Choroid plexus epithelial cell (primary cell): ENCODE measurements at regions not wholly inside any gene's neighbourhood (a gene's known extent, or its start where the extent isn't known, plus 50 kb on each side); places are given as distances from the start of the nearest gene placed in this dataset.

Experiments used
- DNase-seq: peaks from one replicate; pipeline ENCODE4 v3.0.0-alpha.2; 2010; ENCODE audit warnings: low read depth
- H3K4me3 ChIP-seq: 2 replicates; pipeline ENCODE4 v1.5.1; 2011; ENCODE audit warnings: low read depth, mild to moderate bottlenecking, control low read depth, low read length, moderate library complexity
- TF ChIP-seq, protein P1 (sequence below): conservative IDR thresholded peaks from 2 replicates; pipeline ENCODE4 v1.5.1; 2011; ENCODE audit warnings: low read depth, mild to moderate bottlenecking, control low read depth, inconsistent platforms, low read length, moderate library complexity

DNA sequence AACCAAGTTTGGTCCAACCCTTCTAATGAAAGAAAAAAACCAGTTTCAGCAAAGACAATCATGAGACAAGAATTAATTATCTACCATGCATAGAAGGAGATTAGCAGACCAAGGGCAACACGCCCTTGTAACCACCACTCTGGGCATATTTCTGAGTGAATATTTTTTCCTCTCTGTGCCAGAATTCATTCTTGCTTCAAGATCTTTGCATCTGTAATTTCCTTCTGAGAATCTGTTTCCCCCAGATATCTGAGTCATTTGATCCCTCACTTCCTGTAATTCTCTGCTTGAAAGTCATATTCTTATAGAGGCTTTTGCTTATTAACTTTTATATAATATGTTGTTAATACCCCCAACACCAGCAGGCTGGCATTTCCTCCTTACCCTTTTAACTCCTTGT lies 243.7 kb downstream of the SLC16A7 start:
- DNase-seq = peak; percentile 21
- TF ChIP-seq, protein P1, sequence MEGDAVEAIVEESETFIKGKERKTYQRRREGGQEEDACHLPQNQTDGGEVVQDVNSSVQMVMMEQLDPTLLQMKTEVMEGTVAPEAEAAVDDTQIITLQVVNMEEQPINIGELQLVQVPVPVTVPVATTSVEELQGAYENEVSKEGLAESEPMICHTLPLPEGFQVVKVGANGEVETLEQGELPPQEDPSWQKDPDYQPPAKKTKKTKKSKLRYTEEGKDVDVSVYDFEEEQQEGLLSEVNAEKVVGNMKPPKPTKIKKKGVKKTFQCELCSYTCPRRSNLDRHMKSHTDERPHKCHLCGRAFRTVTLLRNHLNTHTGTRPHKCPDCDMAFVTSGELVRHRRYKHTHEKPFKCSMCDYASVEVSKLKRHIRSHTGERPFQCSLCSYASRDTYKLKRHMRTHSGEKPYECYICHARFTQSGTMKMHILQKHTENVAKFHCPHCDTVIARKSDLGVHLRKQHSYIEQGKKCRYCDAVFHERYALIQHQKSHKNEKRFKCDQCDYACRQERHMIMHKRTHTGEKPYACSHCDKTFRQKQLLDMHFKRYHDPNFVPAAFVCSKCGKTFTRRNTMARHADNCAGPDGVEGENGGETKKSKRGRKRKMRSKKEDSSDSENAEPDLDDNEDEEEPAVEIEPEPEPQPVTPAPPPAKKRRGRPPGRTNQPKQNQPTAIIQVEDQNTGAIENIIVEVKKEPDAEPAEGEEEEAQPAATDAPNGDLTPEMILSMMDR = no peak
- no peak overlapping the region for H3K4me3 ChIP-seq

DNA sequence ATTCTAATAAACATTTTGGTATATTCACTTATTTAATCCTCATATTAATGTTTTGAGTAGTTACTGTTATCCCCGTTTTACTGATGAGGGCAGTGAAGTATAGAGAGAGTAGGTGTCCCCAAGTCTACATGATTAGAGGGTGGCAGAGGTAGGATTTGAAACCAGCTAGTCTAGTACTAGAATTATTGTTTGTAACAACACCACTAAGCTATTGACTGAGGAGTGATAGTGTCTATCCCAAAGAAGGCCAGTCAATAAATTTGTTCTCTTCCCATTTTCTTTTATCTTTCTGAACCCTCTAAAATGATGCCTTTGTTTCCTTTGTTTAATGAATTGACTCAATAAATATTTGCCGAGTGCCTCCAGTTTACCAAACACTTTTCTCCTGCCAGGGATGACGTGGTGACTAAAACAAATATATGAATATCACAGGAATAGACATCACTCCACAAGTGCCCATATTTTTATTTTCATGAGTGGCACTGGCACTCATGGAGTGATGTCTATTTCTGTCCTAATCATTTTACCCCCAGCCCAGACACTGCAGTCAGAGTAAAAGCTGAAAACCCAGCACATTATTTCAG lies 247.5 kb downstream of the SLC16A7 start:
- H3K4me3 ChIP-seq = no peak overlapping the region
- TF ChIP-seq, protein P1 = no peak
- no peak for DNase-seq

DNA sequence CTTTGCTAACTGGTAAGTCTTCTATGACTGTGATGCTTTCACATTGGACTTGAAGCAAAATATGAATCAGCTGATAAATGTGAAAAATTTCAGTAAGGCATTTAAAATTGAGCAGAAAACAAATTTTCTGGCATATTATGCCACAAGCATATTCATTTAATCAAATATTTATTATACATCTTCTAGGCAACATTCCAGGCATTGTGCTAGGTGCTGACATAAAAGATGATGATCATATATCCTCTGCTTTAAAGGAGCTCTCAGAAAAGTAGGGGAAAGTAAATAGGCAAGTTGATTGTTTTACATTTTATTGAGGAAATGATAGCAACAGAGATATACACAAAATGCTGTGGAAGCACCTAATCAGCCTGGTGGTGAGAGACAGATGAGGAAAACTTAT lies 248.9 kb downstream of the SLC16A7 start:
- H3K4me3 ChIP-seq = no peak overlapping the region
- TF ChIP-seq, protein P1 = no peak
- no peak for DNase-seq

DNA sequence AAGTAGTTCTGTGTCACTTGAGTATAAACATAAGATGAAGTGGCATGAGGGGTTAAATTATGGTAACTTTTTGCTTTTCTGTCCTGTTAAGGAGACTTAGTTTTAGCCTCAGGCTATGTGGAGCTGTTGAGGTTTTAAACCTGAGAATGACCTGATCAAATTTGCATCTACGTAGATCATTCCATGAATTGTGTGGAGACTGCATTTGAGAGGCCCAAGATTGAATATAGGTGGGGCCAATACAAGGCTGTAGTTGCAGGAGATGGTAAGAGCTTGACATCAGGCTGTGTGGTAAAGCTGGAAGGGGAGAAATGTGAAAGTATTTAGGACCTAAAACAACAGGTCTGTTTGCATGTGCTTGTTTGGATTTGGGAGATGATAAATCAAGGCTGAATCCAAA lies 249.5 kb downstream of the SLC16A7 start:
- no peak for DNase-seq
- TF ChIP-seq, protein P1 = no peak
- no peak overlapping the region for H3K4me3 ChIP-seq

DNA sequence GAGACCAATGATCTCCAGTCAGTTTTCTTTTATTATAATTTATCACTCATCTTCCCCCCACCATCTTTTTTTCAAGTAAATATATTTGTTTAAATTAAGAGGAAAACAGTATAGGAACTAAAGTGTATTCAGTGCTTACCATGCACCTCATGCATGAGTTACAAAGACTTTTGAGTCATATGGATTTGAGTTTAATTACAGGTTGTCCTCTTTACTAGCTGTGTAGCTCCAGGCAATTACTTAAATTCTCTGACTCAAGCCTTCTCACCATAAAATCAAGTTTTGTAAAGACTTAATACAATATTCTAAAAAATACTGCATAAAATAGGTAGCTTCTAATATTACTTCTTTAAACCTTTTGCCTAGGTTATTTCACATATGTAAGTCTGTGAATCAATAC lies 251.3 kb downstream of the SLC16A7 start:
- no peak overlapping the region for H3K4me3 ChIP-seq
- TF ChIP-seq, protein P1 = no peak
- DNase-seq = no peak

DNA sequence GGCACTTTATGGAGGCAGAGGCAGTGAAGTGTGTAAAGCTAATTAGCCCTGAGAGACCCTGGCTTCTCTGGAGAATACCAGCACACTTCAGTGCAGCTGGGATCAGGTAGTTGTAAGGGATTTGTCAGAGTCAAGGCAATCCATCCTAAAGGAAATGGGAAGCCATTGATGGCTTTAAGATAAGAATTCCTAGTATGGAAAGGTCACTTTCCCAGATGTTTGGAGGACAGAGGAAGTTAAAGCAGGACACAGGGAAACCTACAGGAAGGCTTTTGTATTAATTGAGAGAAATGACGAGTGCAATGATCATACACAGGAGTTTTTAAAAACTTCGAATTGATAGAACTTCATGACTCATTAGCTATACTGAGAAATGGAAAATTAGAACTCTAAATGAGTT lies 254.4 kb downstream of the SLC16A7 start:
- DNase-seq = no peak
- TF ChIP-seq, protein P1 = no peak
- no peak overlapping the region for H3K4me3 ChIP-seq

DNA sequence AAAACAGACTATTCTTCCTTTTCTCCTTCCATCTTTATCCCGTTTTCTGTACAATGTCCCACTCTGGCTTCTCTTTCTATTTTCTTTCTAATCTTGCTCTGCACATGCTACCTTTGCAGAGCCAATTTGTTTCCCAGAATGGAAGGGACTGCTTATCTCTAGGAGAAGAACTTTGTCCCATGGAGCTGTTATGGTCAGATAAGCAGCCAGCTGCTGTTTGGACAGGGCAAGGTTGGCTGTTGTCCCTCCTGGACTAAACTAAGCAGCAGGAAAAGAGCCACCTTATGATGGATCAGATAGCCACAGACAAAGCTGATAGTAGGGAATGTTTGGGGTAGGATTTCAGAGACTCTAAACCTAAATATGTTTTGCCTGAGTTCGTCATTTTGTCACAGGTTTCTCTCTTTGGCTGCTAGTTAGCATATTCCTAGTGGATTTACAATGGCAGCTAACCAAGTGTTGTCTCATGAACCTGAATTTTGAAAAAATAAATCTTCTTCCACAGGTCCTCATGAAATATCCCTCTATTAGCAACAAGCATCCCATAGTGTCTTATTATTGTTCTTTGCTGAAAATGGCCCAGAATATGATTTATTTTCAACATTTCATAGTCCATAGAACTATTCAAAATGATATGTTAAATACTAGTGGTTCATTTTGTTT lies 262.8 kb downstream of the SLC16A7 start:
- no peak for DNase-seq
- TF ChIP-seq, protein P1 = no peak
- H3K4me3 ChIP-seq = no peak overlapping the region
